ENCODE measurements at regions not wholly inside any gene's neighbourhood (a gene's known extent, or its start where the extent isn't known, plus 50 kb on each side); places are given as distances from the start of the nearest gene placed in this dataset.

DNA sequence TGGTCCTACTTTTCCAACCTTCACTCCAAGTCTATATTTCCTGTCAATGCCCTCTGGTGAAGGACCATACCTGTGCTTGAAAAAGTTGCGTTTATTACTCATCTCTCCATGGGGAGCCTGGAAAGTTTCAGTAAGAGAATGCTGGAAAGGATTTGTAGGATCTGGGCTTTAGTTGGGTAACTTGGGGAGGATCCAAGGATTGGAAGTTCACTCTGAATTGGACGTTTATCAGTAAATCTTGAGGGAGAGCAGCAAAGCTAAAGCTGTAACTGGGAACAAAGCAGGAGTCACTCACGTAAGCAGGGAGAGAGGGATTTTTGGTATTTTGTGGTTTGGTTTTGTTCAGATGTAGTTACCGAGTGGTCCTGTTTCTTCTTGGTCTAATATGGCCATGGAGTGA is 51.4 kb upstream of the NPVF start:
- DNase-seq: no peak

DNA sequence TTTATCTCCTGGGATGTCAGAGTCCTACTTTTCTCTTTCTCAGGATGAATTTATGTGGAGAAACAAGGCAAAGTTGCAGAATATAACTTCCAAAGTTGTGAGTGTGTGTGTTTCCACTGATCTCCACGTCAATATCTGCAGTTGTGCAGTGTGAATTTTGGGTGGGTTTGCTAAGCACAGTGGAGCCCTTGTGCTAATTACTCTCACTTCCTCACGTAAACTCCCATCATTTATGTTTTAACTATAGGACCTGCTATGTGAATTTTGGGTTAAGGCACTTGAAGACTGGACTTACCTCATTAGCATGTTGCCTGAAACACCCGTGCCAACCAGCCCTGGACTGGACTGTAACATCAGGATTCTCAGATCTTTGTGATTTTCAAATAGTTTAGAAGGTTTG is 51.9 kb upstream of the NPVF start:
- no peak for DNase-seq

DNA sequence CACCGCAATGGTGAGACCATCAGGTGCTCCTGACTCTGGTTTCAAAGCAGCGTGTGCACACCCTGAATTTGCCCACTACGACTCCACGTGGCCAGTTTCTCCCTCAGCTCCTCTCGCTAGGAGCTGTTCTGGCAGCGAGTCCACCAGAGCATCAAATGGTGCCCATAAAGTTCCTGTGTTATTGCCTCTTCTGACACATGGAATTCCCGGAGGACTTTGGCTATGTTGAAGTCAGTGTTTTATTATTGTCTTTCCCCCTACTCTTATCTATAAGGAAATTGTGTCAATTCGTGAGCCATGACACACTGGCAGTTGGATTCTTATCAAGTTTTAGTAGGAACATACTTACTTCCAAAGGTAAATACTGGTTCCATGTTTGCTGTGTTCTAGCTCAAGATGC is 53.9 kb upstream of the NPVF start:
- no peak for DNase-seq

DNA sequence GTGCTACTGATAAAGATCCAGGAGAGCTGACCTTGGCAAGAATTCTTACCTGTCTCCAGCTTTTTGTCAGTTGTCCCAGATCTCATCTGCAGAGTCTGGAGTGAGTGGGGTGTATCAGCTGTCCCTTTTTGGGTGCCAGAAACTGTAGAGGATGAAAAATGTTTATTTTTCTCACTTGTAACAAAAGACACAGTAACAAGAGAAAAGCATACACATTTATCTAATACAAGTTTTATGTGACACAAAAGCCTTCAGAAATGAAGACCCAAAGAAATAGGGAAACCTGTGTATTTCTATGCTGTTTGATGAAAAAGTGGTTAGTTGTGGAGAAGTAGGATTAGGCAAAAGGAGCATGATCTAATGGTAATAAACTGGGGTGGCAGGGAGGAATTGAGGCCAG is 58.5 kb upstream of the NPVF start:
- DNase-seq: no peak

DNA sequence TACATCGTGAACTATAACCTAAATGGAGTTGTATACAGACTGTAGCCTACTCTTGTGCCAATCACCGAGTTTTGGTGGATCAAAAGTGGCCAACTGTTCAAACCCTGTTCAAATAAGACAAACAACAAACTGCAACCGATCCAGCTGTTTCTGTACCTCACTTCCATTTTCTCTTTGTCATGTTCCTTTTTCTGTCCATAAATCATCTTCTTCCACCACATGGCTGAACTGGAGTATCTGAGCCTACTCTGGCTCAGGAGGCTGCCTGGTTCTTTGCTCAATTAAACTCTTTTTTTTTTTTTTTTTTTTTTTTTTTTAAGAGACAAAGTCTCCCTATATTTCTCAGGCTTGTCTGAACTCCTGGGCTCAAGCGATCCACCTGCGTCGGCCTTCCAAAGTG is 59.0 kb upstream of the NPVF start:
- DNase-seq: no peak

DNA sequence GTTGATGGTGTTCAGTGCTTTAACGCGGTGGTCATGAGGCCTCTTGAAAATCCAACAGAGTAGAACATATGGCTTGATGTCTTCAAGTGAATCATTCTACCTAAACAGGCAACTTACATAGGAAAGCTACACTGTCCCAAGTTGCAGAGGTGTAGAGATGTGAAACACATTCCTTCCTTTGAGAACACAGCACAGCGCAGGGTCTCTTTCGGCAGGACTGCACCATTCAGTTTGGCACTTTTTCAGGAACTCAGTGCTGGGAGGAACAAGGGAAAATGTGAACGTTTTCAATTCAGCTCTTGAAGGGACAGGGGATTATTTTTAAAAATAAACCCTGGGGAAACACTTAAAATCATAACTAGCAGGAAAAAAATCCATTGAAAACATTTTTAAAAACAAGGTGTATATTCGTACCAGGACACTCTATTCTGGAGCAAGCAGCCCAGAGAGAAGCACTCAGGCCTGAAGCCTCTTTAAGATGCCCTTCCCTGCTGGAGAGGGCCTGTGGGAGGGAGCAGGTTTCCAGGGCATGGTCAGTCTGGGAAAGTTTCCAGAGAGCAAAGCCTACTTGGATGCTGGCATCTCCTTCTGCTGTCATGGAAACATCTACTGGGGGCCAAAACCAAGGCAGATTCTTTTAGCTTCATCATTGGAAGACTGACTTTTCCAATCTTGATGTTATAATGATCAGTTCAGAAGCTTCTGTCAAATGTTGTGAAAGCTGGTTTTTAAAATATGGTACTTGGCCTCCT is 60.4 kb upstream of the NPVF start:
- no peak for DNase-seq

DNA sequence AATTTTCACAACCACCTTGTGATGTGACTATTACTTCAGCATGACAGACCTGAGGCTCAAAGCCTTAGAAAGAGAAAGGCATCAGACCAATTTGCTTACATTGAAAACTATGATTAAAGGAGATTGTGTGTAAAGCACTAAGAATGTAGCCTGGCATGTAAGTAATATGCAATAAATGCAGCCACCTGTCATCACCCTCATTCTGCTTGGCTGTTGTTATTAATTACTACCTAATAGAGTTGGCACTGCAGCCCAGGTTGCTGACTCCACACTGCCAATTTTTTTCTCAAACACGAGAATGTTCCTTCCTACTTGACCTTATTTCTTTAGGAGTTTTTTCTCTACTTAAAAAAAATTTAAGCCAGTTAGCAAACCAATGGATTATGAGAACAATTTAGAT is 61.2 kb upstream of the NPVF start:
- DNase-seq: no peak

DNA sequence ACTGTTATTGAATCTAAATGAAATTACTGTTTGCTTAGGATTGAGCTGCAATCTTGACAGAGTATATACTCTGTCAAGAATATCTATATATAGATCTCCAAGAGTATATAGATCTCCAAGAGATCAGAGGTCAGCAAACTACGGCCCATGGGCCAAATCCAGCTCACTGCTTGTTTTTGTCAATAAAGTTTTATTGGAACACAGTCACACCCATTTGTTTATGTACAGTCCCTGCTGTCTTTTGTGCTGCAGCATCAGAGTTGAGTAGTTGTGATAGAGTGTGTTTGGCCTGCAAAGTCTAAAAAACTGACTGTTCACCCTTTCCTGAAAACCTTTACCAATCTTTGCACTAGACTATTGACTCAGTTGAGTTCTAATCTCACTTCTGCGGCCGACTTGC is 66.3 kb upstream of the NPVF start:
- no peak for DNase-seq

DNA sequence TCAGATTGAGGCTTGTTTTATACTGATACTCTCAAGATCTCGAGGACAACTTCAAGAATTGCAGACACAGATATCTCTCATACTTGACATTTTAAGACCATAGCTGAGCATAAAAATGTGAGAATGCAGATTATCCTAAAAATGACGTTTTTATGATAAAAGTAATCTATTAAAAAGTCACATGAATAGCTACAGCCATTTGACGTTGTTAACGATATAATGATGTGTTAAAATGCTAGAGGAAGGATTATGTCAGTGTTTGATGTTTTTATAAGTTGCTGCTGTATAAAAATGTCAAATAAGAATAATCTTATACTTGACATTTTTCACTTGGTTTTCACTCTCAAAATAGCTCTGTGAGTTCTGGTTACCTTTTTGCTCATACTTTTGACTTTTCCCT is 67.1 kb upstream of the NPVF start:
- no peak for DNase-seq

DNA sequence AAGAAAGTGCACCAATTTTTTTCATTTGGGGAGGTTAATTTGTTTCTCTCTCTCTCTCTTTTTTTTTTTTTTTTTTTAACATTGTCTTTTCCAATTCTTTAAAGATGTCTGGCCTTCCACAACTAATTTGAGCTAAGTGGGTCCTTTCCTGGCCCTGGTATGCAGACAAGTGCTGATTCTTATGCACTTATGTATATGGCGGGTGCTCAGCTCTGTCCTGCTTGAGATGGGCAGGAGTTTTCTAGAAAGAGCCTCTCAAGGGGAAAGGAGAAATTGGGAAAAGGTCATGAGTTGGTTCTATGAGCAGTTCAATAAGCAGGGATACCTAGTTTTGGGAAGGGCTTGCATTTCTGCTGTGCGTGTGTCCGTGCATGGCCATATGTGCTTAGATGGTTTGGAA is 67.8 kb upstream of the NPVF start:
- DNase-seq: no peak

DNA sequence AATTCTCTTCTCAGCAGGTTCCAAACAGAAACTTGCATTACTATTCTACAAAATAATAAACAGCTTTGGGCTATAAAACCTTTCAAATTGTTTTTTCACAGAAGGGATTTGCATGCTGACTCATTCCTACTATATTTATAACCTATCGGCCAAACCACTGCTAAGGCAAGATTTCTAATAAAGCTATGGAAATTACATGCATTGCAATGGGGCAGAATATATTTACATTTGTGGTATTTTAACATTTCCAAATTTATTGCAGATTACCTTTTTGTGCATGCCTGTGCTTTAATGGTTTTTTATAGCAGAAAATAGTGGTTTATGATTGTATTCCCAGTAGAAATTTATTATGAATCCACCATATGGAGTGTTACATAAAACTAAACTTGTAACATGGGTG is 69.0 kb upstream of the NPVF start:
- DNase-seq: no peak

DNA sequence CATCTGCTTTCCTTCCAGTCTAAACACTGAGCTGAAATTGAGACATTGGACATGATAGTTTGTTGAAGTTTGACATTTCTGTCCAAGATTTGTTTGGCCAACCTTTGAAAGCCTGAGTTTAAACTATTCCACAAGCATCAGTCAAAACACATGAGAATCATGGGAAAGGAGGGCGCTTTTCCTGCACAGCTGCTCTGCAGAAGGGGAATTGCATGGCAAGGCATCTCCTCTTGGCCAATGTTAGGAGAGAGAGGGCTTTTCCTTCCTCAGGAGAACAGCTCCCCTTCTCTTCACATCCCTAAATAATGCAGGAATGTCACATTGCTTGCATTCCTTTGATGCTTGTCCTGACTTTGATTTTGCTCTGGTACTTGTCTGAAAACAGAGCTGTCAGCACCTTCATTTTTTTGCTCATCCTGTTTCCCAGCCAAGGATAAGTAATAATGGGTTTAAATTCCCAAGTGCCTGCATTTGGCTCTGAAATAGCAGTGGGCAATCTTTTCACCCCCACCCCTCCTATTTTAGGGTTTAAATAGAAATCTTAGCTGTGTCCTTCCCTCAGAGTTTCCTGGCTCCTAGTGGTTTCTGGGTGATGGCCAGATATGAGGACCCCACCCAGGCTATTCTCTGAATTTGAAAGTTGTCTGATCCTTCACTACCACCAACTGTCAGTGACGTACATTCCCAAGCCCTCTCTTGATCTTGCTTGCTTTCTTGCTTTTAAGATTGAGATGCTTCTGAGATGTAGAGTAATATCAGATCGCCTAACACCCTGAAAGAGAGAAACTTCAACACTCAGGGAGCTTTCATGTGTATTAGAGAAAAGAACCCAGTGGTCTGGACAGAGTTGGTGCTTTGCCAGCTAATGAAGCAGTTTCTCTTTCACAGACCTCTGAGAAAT is 75.2 kb upstream of the NPVF start:
- DNase-seq: no peak

DNA sequence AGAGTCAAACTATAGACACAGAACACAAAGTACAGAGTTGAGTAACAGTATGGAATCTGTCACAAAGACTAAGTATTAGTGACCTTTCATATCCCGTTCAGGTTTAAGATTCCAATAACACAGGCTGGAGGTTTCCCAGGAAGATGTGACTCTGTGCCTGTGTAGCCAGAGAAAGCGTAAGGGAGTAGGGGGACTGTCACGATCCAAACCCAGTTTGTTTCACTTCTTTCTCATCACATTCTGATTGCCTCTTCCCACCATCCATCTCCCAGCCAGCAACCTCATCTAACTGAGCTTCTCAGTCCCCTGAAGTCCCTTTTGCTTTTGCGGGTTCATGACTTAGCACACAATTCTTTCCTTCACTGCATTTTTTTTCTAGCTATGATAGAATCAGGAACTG is 76.4 kb upstream of the NPVF start:
- DNase-seq: no peak

DNA sequence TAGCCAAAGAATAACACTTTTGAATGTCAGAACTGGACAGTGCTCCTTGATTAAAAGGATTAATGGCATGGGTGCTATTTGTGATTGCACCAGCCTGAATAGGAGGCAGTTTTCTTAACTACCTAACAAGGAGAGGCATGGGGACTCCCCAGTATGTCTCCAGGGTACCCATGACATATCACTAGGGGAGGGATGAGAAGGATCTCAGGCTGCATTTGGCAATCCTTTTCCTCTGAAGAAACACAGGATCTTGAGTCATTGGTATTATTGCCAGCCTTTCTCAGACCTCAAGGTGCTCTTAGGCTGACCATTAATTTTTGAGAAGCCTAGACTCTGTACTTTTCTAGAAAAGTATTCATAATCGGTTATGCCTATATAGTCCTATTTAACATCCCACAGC is 77.5 kb upstream of the NPVF start:
- no peak for DNase-seq

DNA sequence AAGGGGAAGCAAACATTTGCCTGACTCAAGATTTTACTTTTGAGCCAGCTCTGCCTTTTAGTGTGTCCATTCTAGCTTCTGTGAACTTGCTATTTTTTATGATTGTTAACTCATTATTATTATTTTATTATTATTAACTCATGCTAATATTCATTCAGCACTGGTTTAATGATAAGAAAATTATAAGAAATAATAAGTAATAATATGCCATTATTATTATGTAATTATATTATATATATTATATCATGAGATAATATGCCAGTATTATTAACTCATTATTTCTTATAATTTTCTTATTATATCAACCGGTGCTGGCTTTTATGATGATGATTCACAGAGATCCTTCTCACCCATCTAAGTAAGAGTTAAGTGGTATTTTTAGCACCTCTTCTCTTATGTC is 79.3 kb upstream of the NPVF start:
- DNase-seq: no peak

DNA sequence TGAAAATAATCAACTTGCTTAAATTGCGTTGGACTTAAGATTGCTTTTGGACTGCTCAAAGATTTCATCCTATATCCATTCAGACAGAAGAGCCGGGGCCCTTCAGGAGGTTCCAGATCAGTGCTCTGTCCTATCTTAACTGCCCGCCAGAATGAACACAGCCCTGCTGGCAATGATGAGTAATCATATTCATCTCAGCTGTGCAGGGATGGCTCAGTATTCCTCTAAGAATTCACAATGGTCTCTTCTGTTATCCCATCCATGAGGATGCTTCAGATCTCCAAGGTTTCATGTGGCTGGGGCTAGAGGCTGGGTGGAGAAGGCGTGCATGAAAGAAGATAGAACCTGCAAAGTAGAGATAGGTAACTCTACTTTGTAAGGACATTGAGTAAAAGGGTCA is 80.0 kb upstream of the NPVF start:
- no peak for DNase-seq

DNA sequence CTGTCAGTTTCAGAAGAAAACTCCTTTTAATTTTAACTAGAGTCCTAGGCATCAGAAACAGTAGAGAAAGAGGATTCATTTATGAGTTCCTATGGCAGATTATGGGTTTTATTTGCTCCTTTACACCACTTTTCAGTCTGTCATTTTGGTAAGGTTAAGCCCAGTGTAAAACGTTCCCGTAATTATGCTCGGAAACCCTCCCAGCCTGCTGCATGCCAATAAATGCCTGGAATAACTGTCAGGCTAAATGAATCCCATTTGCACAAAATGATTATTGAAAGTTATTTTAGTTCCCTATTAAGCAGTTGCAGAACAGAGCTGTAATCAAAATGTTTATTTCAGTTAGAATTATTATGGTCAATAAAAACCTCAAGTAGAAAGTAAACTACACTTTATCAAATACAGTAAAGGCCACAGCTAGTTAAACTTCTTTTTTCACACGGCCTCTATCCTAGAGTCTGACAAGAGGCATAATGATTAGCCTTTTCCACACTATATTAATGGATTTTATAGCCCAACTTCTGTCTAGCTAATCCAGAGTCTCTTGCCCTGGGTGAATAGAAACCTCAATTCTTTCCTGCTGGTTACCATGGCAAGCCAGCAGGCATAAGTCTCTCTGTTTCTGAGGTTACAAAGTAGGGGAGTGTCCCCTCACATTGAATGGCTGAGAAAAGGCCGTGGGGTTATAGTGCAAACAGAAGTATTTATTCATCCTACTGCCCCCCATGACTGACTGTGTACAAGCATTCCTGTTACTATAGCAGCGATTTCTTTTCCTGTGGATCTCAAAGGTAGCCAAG is 80.8 kb upstream of the NPVF start:
- DNase-seq: no peak

DNA sequence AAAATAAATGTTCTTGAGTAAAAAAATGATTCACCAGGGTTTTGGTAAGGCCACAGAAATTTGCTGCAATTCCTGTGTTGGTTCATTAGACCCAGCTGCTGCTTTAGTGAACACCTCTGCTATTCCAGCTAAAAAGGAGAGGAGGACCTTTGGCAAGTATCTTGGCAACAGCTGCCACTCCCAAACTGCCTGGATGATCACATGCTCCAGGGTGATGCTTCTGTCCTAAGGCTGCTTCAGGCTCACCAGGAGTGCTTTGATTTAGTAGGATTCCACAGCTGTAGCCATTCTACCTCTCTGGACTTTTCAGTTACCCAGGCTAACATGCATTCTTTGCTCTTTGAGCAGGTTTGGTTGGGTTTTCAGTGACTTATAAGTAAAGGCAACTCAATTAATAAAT is 82.6 kb upstream of the NPVF start:
- DNase-seq: no peak

DNA sequence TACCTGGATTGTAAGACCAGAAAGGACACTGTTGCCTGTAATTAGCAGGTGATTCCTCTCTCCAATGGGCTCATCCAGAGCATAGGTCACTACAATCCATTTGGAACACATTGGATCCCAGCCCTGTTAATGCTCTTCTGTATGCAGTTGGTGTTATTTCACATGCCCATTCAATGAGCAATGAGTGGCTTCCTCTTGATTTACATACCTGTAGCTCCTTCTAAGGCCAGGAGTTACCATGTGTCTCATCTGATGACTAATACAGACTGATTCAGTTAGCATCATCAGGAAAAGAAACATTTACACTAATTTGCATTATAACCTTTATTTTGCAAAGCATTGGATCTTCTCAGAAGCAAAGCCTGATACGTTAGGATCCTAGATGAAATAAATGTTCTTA is 83.1 kb upstream of the NPVF start:
- no peak for DNase-seq

DNA sequence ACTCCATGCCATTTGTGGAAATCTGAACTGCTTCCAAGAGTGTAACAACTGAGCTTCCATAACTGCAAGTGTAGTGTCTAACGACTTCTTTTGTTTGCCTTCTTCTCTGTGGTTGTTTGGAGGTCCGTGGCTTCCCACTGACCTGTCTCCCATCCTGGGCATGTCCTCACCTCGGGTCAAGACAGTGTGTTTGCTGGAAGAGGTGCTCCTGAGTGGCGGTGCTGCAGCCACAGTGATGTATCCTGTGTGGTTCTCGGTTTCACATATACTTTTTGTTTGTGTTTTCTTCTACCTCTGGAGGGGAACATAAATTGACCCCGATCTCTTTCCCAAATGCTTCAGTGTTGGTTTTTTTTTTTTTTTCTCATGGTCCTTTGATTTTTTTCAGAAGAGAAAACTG is 84.7 kb upstream of the NPVF start:
- DNase-seq: no peak

DNA sequence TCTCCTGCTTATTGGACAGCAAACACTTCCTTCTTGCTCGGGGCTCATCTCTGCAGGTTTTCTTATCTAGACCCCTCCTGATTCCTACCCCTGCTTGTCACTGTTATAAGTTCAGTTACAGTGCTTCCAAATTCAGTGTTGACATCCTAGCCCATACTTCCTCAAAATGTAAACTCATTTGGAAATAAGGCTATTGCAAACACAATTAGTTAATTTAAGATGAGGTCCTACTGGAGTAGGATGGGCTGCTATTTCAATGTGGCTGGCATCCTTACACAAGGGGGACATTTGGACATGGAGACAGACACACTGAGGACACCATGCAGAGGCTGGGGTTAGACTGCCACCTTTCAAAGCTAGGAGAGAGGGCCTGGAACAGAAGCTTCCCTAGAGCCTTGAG is 85.2 kb upstream of the NPVF start:
- no peak for DNase-seq

DNA sequence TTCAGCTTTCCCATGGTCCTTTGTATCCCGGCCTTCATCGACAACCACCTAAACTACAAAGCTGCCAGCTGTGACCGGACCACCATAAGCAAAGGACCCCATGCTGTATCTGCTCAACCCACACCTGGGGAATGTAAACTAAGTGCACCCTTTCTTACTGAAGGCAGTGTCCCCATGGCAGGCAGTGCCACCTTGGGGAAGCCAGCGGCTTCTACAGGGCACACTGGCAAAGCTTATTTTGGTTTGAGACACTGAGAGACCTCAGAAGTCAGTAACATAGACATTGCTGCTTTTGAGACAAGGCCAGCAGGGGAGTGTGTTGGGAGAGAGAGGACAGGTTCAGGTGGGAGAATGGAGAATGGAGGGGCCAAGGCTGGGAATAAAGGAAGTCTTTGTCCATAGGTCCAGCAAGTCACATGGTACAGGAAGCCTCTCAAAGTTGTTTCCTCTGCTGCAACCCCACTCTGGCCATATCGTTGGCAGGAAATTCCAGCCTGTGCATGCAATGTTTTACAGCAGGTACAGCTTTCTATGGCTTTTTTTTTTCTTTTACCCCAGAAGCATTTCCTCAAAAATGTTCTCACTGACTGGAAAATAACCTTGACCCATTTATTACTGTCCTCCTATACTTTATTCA is 85.9 kb upstream of the NPVF start:
- no peak for DNase-seq

DNA sequence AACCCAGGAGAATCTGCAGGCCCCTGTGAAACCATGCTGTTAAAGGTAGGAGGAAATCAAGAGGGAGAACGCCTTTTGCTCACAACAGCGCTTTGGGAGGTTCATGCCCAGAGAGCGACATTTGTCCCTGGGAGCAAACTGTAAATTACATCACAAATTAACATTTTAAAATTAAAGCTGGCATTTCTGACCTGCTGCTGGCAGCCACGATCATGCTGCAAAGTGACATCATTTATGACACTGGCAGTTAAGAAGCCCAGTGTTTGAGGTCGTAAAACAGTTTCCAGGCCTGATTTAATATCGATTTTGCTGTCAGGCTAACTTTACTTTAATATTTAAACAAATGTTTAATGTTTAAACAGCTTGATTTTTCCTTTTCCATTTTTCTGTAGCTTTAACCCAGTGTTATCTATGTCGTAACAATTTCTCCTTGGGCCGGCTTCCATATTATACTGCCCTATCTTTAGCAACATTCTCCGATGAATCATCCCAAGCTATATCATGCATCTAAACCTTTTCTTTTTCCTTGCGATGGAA is 86.5 kb upstream of the NPVF start:
- no peak for DNase-seq
